SK-N-MC (cell line): ENCODE measurements at regions not wholly inside any gene's neighbourhood (a gene's known extent, or its start where the extent isn't known, plus 50 kb on each side); places are given as distances from the start of the nearest gene placed in this dataset.

Experiments used
- EZH2 ChIP-seq: fragments of 200-600 bp; sonication (generic); IDR thresholded peaks from one replicate; pipeline ENCODE4 v1.6.1; 2017; ENCODE audit warnings: antibody characterized with exemption
- FOXP2 ChIP-seq: optimal IDR thresholded peaks from 2 replicates; pipeline ENCODE3; 2011; ENCODE audit warnings: mild to moderate bottlenecking, moderate library complexity; ENCODE audit not compliant: insufficient read depth; ENCODE audit errors: extremely low read length, control extremely low read depth
- POLR2AphosphoS5 ChIP-seq: IDR thresholded peaks from 2 replicates; pipeline ENCODE4 v1.6.1; 2012; ENCODE audit warnings: mild to moderate bottlenecking, low read depth, low read length, borderline replicate concordance

GRCh38 chr2:52904355-52904891 lies 863.2 kb upstream of the CHAC2 start:
- TF ChIP-seq POLR2AphosphoS5 (no peak), EZH2 (no peak), FOXP2 (no peak)
